Mesodermal cell (in vitro differentiated cells): ENCODE measurements at regions not wholly inside any gene's neighbourhood (a gene's known extent, or its start where the extent isn't known, plus 50 kb on each side); places are given as distances from the start of the nearest gene placed in this dataset.

ENCODE experiments used
- H3K27ac ChIP-seq: 2 replicates; pipeline ENCODE4 v1.7.0; 2013; ENCODE audit warnings: mild to moderate bottlenecking, low read depth, low read length, moderate library complexity; ENCODE audit not compliant: severe bottlenecking
- H3K36me3 ChIP-seq: 2 replicates; pipeline ENCODE4 v1.7.1; 2013; ENCODE audit warnings: mild to moderate bottlenecking, low read length, moderate library complexity; ENCODE audit not compliant: control insufficient read depth, insufficient read depth
- H3K4me1 ChIP-seq: one replicate; pipeline ENCODE4 v1.7.1; 2013; ENCODE audit warnings: mild to moderate bottlenecking, low read length; ENCODE audit not compliant: insufficient read depth, control insufficient read depth, poor library complexity, severe bottlenecking
- H3K4me3 ChIP-seq: 2 replicates; pipeline ENCODE4 v1.7.0; 2013; ENCODE audit warnings: low read length, control low read depth, mild to moderate bottlenecking; ENCODE audit not compliant: insufficient read depth, poor library complexity, severe bottlenecking; ENCODE audit errors: extremely low read depth
- H3K9me3 ChIP-seq: 2 replicates; pipeline ENCODE4 v1.7.1; 2013; ENCODE audit warnings: mild to moderate bottlenecking, low read length, moderate library complexity; ENCODE audit not compliant: control insufficient read depth
- WGBS, 2 experiments: methylation state at CpG; one replicate each; pipeline ENCODE4 v1.1.5; 2013; ENCODE audit warnings: missing lambda C conversion rate in 2 of 2; ENCODE audit not compliant: insufficient coverage in 2 of 2; 5-methylcytosine and 5-hydroxymethylcytosine counted together

GRCh38 chr2:12389344-12390045, 327.2 kb upstream of the TRIB2 start:
- Histone ChIP-seq H3K9me3 (peaks cover 10% of the 10 kb centered on the region), H3K4me1 (peaks cover 9% of the 10 kb centered on the region), H3K36me3 (no peaks in the 10 kb centered on the region), H3K27ac (peak overlapping the region; percentile 43), H3K4me3 (no peak overlapping the region)
- 85 to 89% methylated on average over 7 to 8 of the region's 9 CpGs for WGBS, 2 experiments

- Histone ChIP-seq H3K4me1 (peaks cover 9% of the 10 kb centered on the region), H3K27ac (no peak overlapping the region), H3K4me3 (no peak overlapping the region), H3K36me3 (no peaks in the 10 kb centered on the region), H3K9me3 (peaks cover 10% of the 10 kb centered on the region)
- WGBS, 2 experiments: 88 to 100% methylated on average over 1 of the region's 2 CpGs
Measured at GRCh38 chr2:12391116-12391515, 325.6 kb upstream of the TRIB2 start.

DNA sequence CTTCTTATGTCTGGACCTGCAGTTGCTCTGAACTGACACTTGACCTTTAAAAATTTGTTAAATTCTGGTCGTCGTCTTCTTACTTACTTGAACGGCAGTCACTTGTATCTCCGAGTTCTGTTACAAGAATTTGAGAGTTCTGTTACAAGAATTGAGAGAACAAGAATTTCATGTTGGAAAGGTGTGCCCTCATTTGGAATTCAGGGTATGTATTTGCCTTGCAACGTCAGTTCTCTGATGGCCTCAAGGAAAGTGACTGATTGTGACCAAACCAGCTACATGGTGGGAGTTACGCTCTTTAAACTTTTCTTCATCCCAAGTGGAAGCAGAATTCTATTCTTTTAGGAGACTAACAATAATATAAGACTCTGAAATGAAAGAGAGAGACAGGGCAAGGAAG, 320.0 kb upstream of the TRIB2 start:
- peaks cover 3% of the 10 kb centered on the region for H3K4me1 ChIP-seq
- no peaks in the 10 kb centered on the region for H3K36me3 ChIP-seq
- H3K27ac ChIP-seq: no peak overlapping the region
- no peak overlapping the region for H3K4me3 ChIP-seq
- WGBS, 2 experiments: 93 to 96% methylated on average over 4 of the region's 6 CpGs
- peaks cover 2% of the 10 kb centered on the region for H3K9me3 ChIP-seq

DNA sequence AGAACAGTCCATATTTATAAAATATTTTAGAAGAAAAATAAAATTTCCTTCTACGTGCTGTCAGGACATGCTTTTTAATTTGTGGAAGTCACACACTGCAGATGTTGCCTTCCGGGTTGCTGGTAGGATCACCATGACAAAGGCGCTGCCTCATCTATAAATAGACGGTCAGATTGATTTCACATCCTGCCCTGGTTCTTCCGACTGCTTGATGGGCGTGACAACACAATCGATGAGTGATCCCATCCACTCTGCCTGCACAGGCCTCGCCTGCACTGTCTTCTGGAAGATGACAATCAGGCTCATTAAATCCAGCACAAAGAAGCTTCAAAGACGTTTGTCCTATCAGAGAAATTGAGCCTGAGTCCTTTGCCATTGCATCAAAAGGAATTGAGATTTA, 318.9 kb upstream of the TRIB2 start:
- 79 to 82% methylated on average over 8 to 9 of the region's 9 CpGs for WGBS, 2 experiments
- Histone ChIP-seq H3K4me3 (no peak overlapping the region), H3K36me3 (no peaks in the 10 kb centered on the region), H3K9me3 (peaks cover 11% of the 10 kb centered on the region), H3K4me1 (peaks cover 3% of the 10 kb centered on the region), H3K27ac (no peak overlapping the region)

- H3K27ac ChIP-seq: no peak overlapping the region
- 85% methylated on average over 2 of the region's 3 CpGs for WGBS, 2 experiments
- peaks cover 3% of the 10 kb centered on the region for H3K4me1 ChIP-seq
- H3K36me3 ChIP-seq: no peaks in the 10 kb centered on the region
- H3K9me3 ChIP-seq: peaks cover 20% of the 10 kb centered on the region
- H3K4me3 ChIP-seq: no peak overlapping the region
Measured at GRCh38 chr2:12399240-12399639, 317.5 kb upstream of the TRIB2 start.

GRCh38 chr2:12400543-12400942, 316.2 kb upstream of the TRIB2 start:
- H3K9me3 ChIP-seq: peaks cover 20% of the 10 kb centered on the region
- WGBS, 2 experiments: 100% methylated on average over 3 of the region's 3 CpGs; no CpG with 5 or more reads in 1 of the 2 experiments
- H3K4me1 ChIP-seq: peaks cover 3% of the 10 kb centered on the region
- H3K4me3 ChIP-seq: no peak overlapping the region
- no peaks in the 10 kb centered on the region for H3K36me3 ChIP-seq
- H3K27ac ChIP-seq: no peak overlapping the region

DNA sequence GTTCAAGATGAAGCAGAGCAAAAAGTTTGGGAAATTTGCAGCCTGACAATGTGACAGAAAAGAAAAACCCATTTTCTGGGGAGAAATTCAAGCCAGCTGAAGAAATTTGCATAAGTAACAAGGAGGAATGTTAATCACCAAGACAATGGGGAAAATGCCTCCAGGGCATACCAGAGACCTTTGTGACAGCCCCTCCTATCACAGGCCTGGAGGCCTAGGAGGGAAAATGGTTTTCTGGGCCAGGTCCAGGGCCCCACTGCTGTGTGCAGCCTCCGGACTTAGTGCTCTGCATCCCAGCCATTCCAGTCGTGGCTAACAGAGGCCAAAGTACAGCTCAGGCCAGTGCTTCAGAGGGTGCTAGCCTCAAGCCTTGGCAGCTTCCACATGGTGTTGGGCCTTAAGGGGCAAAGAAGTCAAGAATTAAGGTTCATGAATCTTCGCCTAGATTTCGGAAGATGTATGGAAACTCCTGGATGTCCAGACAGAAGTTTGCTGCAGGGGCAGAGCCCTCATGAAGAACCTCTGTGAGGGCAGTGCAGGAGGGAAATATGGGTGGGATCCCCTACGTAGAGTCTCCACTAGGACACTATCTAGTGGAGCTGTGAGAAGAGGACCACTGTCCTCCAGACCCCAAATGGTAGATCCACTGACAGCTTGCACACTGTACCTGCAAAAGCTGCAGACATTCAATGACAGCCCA, 314.1 kb upstream of the TRIB2 start:
- H3K4me3 ChIP-seq: no peak overlapping the region
- H3K9me3 ChIP-seq: peaks cover 20% of the 10 kb centered on the region
- 89 to 97% methylated on average over 4 to 5 of the region's 5 CpGs for WGBS, 2 experiments
- H3K36me3 ChIP-seq: no peaks in the 10 kb centered on the region
- H3K27ac ChIP-seq: no peak overlapping the region
- no peaks in the 10 kb centered on the region for H3K4me1 ChIP-seq

DNA sequence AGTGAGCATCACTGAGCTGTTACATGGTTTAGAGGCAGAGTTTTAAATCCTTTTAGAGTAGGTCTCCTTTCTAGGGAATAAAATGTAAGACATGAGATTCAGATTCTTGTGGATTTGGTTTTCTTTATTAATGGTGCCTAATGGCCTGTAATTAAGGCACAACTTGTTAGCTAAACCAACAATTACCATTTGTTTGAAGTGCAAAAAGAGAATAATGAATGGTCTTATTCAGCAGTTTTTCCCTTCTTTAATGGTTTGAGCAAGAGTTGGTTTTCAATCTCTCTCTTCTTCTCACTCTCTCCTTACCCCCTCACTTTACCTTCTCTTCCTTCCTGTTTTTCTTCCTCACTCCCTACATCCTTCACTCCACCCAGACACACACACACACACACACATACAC, 312.2 kb upstream of the TRIB2 start:
- H3K4me1 ChIP-seq: no peaks in the 10 kb centered on the region
- H3K9me3 ChIP-seq: peaks cover 20% of the 10 kb centered on the region
- no peaks in the 10 kb centered on the region for H3K36me3 ChIP-seq
- H3K4me3 ChIP-seq: no peak overlapping the region
- H3K27ac ChIP-seq: no peak overlapping the region

DNA sequence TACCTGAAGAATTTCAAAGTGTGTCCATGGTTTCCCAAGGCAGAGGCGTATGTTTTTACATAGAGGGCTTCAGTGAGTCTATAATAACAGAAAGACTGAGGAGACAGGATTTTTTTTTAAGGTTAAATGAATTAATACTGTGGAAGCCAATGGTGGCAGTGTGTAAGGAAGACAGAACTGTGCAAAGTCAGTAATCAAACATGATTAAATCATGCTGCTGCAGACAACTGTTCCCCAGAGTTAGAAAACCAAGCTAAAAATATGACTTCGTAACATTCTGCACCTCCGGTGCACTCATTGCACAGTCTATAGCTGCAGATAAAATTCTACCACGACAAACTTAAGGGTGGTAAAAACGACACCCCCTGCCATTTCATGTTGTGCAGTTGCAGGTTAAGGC, 309.6 kb upstream of the TRIB2 start:
- 89 to 90% methylated on average over 5 of the region's 5 CpGs for WGBS, 2 experiments
- Histone ChIP-seq H3K36me3 (no peaks in the 10 kb centered on the region), H3K27ac (no peak overlapping the region), H3K9me3 (peaks cover 13% of the 10 kb centered on the region), H3K4me1 (peaks cover 6% of the 10 kb centered on the region), H3K4me3 (no peak overlapping the region)

DNA sequence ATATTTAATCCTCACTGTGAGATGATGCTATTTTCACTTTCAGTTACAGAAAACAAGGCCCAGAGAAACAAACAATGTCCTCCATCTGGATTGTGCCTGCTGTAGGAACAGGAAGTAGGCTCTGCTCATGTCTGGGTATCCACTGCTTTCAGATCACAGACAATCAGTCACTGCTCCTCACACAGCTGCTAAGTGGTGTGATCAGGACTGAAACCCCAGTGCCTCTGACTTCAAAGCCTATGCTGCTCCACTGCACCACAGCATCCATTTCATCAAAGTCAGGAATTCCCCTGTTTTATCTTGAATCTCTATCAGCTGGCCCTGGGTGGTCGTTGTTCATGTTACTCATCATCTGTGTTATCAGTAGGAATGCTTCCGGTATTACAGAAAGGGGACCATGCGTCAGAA, 303.8 kb upstream of the TRIB2 start:
- peak overlapping the region; percentile 78 for H3K27ac ChIP-seq

GRCh38 chr2:12415536-12415935, 301.2 kb upstream of the TRIB2 start:
- WGBS, 2 experiments: 90% methylated on average over 2 of the region's 3 CpGs; no CpG with 5 or more reads in 1 of the 2 experiments
- peaks cover 5% of the 10 kb centered on the region for H3K9me3 ChIP-seq
- no peak overlapping the region for H3K4me3 ChIP-seq
- H3K36me3 ChIP-seq: no peaks in the 10 kb centered on the region
- no peak overlapping the region for H3K27ac ChIP-seq
- H3K4me1 ChIP-seq: peaks cover 12% of the 10 kb centered on the region

More for the DNA sequence above, 303.8 kb upstream of the TRIB2 start:
- Histone ChIP-seq H3K9me3 (peaks cover 5% of the 10 kb centered on the region), H3K4me3 (no peak overlapping the region), H3K4me1 (peaks cover 12% of the 10 kb centered on the region), H3K36me3 (no peaks in the 10 kb centered on the region)
- 4 to 24% methylated on average over 2 to 3 of the region's 3 CpGs for WGBS, 2 experiments
